Upper lobe of left lung (tissue), 4 donors: ENCODE measurements at regions not wholly inside any gene's neighbourhood (a gene's known extent, or its start where the extent isn't known, plus 50 kb on each side); places are given as distances from the start of the nearest gene placed in this dataset.

Source experiments
- EP300 ChIP-seq, 4 donors: sonication (generic); formaldehyde crosslinking; IDR thresholded peaks; one replicate each; pipeline ENCODE4 v1.5.1; 2017; ENCODE audit warnings: antibody characterized with exemption in 4 of 4, control low read depth in 2 of 4
- POLR2A ChIP-seq, 4 donors: fragments of 450-650 bp; IDR thresholded peaks; one replicate each; pipeline ENCODE4 v1.5.1; 2016 to 2017; ENCODE audit warnings: antibody characterized with exemption in 4 of 4, mild to moderate bottlenecking in 2 of 4
- POLR2AphosphoS5 ChIP-seq, 2 donors: sonication (generic); formaldehyde crosslinking; IDR thresholded peaks; one replicate each; pipeline ENCODE4 v1.5.1; 2017; ENCODE audit warnings: antibody characterized with exemption in 2 of 2
- TF ChIP-seq, protein P1 (sequence below), 6 experiments: fragments of 450-650 bp in 4 of 6; fragments of 200-600 bp in 2 of 6; sonication (generic) in 2 of 6; IDR thresholded peaks; one replicate each; pipeline ENCODE4 v1.5.1; 2016 to 2019; ENCODE audit warnings: antibody characterized with exemption in 6 of 6

DNA sequence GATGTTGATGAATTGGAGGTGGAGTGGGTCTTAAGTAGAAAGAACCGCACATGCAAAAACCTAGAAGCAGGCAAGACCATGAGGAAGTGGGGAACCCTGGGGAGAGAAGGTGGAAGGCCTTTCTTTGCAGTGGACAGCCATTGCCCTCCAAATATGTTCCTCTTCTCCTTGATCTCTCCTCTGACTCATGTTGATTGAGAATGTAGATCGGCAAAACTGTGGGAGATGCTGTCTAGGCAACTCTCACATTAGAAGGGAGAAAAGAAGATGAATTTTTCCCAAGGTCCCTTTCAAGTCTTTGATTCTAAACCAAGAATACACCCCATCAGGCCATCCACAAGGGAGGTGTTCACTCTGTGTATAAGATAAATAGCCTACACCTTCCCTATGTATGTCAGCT lies 257.5 kb downstream of the MSRB3 start:
- TF ChIP-seq, protein P1, sequence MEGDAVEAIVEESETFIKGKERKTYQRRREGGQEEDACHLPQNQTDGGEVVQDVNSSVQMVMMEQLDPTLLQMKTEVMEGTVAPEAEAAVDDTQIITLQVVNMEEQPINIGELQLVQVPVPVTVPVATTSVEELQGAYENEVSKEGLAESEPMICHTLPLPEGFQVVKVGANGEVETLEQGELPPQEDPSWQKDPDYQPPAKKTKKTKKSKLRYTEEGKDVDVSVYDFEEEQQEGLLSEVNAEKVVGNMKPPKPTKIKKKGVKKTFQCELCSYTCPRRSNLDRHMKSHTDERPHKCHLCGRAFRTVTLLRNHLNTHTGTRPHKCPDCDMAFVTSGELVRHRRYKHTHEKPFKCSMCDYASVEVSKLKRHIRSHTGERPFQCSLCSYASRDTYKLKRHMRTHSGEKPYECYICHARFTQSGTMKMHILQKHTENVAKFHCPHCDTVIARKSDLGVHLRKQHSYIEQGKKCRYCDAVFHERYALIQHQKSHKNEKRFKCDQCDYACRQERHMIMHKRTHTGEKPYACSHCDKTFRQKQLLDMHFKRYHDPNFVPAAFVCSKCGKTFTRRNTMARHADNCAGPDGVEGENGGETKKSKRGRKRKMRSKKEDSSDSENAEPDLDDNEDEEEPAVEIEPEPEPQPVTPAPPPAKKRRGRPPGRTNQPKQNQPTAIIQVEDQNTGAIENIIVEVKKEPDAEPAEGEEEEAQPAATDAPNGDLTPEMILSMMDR (IDR thresholded peaks at IDR 0.05) = no peak
- TF ChIP-seq POLR2A (IDR thresholded peaks at IDR 0.05) (no peak), EP300 (IDR thresholded peaks at IDR 0.05) (no peak), POLR2AphosphoS5 (IDR thresholded peaks at IDR 0.05) (no peak)
